ENCODE measurements at regions not wholly inside any gene's neighbourhood (a gene's known extent, or its start where the extent isn't known, plus 50 kb on each side); places are given as distances from the start of the nearest gene placed in this dataset.

DNA sequence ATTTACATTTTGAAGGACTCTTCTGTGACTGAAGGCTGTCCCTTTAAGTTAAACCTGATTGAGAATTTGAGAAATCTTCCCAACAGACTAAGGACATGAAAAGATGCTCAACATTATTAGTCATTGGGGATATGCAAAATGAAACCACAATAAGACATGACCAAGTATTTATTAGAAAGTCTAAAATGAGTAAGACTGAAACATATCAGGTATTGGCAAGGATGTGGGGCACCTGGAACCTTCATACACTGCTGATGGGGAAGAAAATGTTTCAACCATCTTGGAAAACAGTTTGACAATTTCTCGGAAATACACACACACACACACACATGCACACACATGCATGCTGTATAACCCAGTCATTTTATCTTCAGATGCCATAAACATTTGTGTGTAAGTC, 132.1 kb upstream of the CDK6 start:
- Histone ChIP-seq H3K9me3 (no peaks in the 10 kb centered on the region), H3K4me3 (no peak overlapping the region), H3K4me1 (ENCODE audit: low read depth) (no peaks in the 10 kb centered on the region), H3K36me3 (ENCODE audit: low read depth) (no peaks in the 10 kb centered on the region)
- TF ChIP-seq, protein P1, sequence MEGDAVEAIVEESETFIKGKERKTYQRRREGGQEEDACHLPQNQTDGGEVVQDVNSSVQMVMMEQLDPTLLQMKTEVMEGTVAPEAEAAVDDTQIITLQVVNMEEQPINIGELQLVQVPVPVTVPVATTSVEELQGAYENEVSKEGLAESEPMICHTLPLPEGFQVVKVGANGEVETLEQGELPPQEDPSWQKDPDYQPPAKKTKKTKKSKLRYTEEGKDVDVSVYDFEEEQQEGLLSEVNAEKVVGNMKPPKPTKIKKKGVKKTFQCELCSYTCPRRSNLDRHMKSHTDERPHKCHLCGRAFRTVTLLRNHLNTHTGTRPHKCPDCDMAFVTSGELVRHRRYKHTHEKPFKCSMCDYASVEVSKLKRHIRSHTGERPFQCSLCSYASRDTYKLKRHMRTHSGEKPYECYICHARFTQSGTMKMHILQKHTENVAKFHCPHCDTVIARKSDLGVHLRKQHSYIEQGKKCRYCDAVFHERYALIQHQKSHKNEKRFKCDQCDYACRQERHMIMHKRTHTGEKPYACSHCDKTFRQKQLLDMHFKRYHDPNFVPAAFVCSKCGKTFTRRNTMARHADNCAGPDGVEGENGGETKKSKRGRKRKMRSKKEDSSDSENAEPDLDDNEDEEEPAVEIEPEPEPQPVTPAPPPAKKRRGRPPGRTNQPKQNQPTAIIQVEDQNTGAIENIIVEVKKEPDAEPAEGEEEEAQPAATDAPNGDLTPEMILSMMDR (IDR thresholded peaks at IDR 0.05), result no peak
- DNase-seq, result no peak
- intact Hi-C loops (cut with DNase I, micrococcal nuclease), result no loop called here
- no peak for ATAC-seq

DNA sequence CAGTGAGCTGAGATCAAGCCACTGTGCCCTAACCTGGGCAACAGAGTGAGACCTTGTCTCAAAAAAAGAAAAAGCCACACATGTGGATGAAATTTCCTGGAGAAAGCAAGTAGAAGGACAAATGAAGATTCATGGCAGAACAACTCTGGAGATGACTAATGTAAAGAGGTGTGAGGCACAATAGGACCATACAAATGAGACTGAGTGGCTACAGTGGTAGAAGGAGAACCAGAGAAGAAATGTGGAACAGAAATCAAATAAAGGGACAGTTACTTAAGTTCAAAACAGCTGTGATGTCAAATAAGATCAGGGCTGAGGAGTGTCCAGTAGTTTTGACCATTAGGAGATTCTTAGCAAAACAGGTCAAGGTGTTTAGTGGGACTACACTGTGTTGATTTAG, 130.9 kb upstream of the CDK6 start:
- H3K36me3 ChIP-seq (ENCODE audit: low read depth), result no peaks in the 10 kb centered on the region
- ATAC-seq, result no peak
- no peak overlapping the region for H3K4me3 ChIP-seq
- TF ChIP-seq, protein P1 (IDR thresholded peaks at IDR 0.05), result no peak
- no peaks in the 10 kb centered on the region for H3K4me1 ChIP-seq (ENCODE audit: low read depth)
- DNase-seq, result no peak
- intact Hi-C loops (cut with DNase I, micrococcal nuclease), result no loop called here
- H3K9me3 ChIP-seq, result no peaks in the 10 kb centered on the region

DNA sequence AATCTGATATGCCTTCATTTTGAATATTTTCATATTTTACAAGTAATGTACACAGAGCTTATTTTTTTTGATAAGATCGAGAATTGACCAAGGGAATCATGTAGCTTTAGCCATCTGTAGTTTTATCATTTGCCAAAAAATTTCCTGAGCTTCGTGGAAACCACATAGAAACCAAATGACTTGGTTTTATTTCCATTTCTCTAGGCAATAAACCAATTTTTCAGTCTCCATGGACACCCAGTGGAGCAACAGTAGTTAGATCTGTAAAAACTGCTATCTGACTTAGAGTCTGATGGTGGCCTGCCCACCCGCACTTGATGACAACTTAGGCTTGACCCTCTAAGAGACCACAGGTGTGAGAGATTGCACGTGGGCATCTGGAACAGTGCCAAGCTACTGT, 127.8 kb upstream of the CDK6 start:
- Histone ChIP-seq H3K4me3 (no peak overlapping the region), H3K4me1 (ENCODE audit: low read depth) (no peaks in the 10 kb centered on the region), H3K36me3 (ENCODE audit: low read depth) (no peaks in the 10 kb centered on the region), H3K9me3 (no peaks in the 10 kb centered on the region)
- TF ChIP-seq, protein P1 (IDR thresholded peaks at IDR 0.05), result no peak
- no peak for ATAC-seq
- no peak for DNase-seq
- intact Hi-C loops (cut with DNase I, micrococcal nuclease), result no loop called here

DNA sequence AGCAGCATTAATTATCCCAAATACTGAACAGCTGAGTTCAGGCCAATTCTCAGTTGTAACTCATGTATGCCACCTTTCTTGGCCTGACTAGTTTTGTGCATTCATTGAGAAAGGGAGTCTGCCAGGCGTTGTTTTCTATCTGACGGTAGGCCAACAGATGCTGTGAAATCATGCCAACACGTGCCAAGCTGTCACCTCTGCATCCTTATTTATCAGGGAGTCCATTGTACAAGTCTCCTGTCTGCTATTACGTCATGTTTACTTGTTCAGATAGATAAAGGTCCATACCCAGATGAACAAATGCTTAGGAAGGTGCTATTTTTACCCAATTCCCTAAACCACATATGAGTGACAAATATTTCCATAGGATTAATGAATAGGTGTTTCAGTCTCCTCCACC, 127.2 kb upstream of the CDK6 start:
- intact Hi-C loops (cut with DNase I, micrococcal nuclease), result no loop called here
- Histone ChIP-seq H3K4me3 (no peak overlapping the region), H3K4me1 (ENCODE audit: low read depth) (no peaks in the 10 kb centered on the region), H3K9me3 (no peaks in the 10 kb centered on the region), H3K36me3 (ENCODE audit: low read depth) (no peaks in the 10 kb centered on the region)
- no peak for ATAC-seq
- no peak for DNase-seq
- TF ChIP-seq, protein P1 (IDR thresholded peaks at IDR 0.05), result no peak

DNA sequence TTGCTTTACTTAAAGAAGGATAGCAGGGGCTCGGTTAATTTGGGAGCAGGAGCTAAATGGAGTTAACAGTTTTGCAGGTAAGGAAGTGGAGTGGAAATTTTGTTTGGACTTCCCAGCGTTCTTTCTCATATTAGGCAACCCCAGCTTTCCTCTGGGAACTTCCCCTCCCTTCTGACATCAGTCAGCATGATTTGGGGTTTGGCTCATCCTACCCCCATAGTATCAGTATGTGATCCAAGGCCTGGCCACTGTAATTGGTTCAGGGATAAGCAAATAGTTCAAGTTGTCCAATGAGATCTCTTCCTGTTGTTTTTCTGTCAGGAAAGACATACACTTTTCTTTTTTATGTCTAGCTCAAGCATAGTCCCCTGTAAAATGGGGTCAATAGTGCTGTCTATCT, 125.6 kb upstream of the CDK6 start:
- peaks cover 2% of the 10 kb centered on the region for H3K9me3 ChIP-seq
- no peaks in the 10 kb centered on the region for H3K36me3 ChIP-seq (ENCODE audit: low read depth)
- ATAC-seq (no peak), DNase-seq (no peak)
- intact Hi-C loops (cut with DNase I, micrococcal nuclease), result no loop called here
- no peaks in the 10 kb centered on the region for H3K4me1 ChIP-seq (ENCODE audit: low read depth)
- TF ChIP-seq, protein P1 (IDR thresholded peaks at IDR 0.05), result no peak
- H3K4me3 ChIP-seq, result no peak overlapping the region

DNA sequence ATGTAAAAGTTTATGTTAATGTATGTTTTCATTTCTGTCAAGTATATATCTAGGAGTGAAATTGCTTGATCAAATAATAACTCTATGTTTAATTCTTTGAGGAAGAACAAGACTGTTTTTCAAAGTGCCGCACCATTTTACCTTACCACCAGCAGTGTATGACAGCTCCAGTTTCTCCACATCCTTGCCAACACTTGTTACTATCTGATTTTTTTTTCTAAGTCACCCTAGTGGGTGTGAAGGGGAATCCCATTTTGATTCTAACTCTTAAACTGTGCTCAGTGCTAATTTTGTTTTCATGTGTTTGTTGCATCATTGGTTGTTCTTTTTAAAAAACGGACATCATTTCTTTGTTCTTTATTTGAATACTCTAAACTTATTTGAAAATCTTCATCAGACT, 120.2 kb upstream of the CDK6 start:
- ATAC-seq, result no peak
- Histone ChIP-seq H3K36me3 (ENCODE audit: low read depth) (no peaks in the 10 kb centered on the region), H3K4me1 (ENCODE audit: low read depth) (no peaks in the 10 kb centered on the region), H3K4me3 (no peak overlapping the region), H3K9me3 (peaks cover 3% of the 10 kb centered on the region)
- no peak for DNase-seq
- TF ChIP-seq, protein P1 (IDR thresholded peaks at IDR 0.05), result no peak
- intact Hi-C loops (cut with DNase I, micrococcal nuclease), result no loop called here

All from mucosa of descending colon (tissue), 3 donors.